HG02852 (cell line): ENCODE measurements at regions not wholly inside any gene's neighbourhood (a gene's known extent, or its start where the extent isn't known, plus 50 kb on each side); places are given as distances from the start of the nearest gene placed in this dataset.
A peak's percentile ranks its signal among the peaks of the same experiment; 100 is the strongest.

Experiments used
- ATAC-seq: cut with Tn5 transposase; IDR thresholded peaks from one replicate; pipeline ENCODE4 v1.9.1; 2021; ENCODE audit warnings: mild to moderate bottlenecking, moderate library complexity; ENCODE audit not compliant: unreplicated experiment

GRCh38 chr21:35361988-35362387 is 312.9 kb upstream of the RUNX1 start:
- ATAC-seq = no peak

- ATAC-seq = no peak
Measured at GRCh38 chr21:35360870-35361570, 311.9 kb upstream of the RUNX1 start.

GRCh38 chr21:35359076-35359475 is 310.0 kb upstream of the RUNX1 start:
- no peak for ATAC-seq

- no peak for ATAC-seq
Measured at GRCh38 chr21:35358008-35358407, 308.9 kb upstream of the RUNX1 start.

GRCh38 chr21:35357041-35357780 is 308.1 kb upstream of the RUNX1 start:
- ATAC-seq = no peak

DNA sequence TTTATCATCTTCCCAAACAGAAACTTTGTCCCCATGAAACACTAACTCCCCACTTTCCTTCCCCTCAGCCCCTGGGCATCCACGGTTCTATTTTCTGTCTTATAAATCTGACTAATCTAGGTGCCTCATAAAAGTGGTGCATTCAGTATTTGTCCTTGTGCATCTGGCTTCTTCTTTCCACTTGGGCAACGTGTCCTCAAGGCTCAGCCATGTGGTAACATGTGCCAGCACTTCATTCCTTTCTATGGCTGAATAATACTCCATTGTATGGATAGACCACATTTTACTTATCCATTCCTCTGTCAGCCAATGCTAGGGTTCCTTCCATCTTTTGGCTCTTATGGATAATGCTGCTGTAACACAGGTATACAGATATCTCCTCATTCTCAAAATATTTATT is 305.0 kb upstream of the RUNX1 start:
- ATAC-seq = no peak

- no peak for ATAC-seq
Measured at GRCh38 chr21:35352793-35353192, 303.7 kb upstream of the RUNX1 start.

DNA sequence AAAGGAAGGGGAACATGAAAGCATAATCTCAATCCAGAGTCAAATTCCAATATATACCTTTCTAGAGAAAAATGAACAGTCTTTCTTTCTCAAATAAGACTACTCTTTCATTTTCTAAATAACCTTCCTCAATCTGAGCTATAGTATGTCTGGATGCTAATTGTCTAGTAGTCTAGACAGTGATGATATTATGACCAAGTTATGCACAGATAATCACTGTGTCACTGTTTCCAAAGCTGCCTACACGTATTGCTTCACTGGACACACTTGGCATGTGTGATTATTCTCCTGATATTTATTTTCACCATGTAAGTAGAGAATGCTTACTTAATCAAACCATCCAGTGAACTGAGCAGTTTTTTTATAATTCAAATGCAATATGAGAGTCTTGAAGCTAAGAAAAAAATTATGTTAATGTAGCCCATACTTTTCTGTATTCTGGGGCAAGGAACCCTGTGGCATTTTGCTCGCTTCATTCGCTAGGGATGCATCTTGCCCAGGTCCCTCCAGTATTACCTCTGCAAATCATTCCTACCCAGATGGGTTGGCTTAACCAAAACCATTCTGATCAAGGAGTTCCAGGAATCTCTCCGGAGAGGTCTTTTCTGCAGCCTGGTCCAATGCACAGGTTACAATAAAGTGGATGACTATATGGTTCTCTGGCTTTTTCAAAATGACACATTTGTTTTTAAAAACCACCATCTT is 303.1 kb upstream of the RUNX1 start:
- no peak for ATAC-seq

DNA sequence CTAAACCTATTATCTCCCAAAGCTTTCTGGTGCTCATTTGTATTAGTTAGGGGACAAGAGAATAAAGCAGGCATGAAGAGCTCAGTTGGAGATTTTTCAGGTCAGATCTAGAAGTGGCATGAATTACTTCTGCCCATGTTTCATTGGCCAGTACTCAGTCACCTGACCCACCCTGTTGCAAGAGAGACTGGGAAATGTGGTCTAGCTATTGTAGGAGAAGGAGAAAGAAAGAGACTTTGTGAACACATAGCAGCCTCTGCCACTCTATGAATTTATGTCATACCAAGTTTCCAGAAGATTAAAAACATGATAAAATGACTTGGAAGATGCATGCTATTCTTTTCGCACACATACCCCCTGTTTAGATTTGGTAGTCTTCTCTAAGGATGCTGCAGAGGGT is 302.3 kb upstream of the RUNX1 start:
- no peak for ATAC-seq

DNA sequence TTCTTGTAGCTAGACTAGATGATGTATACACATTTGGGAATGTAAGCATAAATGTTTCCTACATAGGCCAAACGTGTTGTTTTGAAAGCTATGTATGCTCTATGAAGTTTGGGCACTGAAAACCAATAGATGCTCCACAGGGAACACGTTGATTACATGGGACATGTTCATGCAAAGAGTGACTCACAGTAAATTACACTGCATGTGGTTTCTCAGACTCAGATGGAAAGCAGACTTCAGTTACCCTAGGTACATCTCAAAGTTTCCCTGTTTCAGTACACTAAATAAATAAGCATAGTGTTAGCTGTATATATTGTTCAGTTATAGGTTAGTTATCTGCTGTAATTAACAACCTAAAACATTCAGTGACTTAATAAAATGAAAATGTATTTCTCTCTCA is 301.9 kb upstream of the RUNX1 start:
- ATAC-seq = no peak

- no peak for ATAC-seq
Measured at GRCh38 chr21:35349376-35350080, 300.4 kb upstream of the RUNX1 start.

- no peak for ATAC-seq
Measured at GRCh38 chr21:35348686-35349085, 299.6 kb upstream of the RUNX1 start.

DNA sequence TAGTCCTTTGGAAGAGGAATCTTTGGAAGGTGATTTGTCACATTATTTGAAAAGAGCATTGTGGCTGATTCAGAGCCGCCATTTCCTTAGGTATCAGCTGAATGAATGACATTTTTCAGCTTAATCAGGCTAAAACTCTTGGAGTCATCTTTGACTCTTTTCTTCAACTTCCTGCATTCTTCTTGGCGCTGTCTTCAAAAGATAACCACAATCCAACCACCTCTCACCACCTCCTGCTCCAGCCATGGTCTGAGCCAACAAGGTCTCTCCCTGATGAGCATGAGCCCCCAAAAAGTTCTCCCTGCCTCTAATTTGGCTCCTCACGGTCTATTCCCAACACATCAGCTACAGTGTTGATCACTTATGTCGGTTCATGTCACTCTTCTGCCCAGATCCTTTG is 297.6 kb upstream of the RUNX1 start:
- no peak for ATAC-seq

DNA sequence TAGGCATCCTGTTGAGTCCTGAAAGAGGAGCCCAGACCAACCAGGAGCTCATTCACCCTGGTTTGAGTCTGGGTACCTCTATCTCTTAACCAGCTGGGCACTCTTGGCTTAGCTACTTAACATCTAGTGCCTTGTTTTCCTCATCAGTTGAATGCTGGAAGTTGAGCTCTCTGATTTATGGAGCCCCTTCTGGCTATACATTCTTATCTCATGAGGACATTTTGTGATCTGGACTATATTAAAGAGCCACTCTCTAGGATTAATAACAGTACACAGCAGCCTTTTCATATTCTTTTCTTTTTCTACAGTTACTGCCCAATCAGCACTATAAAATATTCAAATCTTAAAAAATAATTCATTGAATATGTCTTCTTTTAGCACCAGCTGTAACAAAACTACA is 296.9 kb upstream of the RUNX1 start:
- ATAC-seq = no peak

DNA sequence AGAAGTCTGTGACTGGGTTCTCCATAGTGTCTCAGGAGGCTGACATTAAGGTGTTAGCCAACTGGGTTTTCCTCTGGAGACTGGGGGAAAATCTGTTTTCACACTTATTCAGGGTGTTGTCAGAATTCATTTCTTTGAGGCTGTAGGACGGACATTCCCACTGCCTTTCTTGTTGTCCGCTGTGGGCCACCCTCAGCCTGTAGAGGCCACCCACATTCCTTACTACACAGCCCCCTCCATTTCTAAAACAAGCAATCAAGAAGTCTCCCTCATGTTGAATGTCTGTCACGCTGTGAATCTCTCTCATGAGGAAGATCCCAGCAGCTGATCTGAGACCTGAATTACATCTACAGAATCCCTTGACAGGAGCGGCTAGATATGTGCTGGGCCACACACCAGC is 295.5 kb upstream of the RUNX1 start:
- ATAC-seq = no peak

GRCh38 chr21:35343046-35343819 is 294.1 kb upstream of the RUNX1 start:
- ATAC-seq = no peak

GRCh38 chr21:35342440-35342839 is 293.3 kb upstream of the RUNX1 start:
- ATAC-seq = peak; percentile 75

GRCh38 chr21:35340273-35340672 is 291.2 kb upstream of the RUNX1 start:
- ATAC-seq = no peak

DNA sequence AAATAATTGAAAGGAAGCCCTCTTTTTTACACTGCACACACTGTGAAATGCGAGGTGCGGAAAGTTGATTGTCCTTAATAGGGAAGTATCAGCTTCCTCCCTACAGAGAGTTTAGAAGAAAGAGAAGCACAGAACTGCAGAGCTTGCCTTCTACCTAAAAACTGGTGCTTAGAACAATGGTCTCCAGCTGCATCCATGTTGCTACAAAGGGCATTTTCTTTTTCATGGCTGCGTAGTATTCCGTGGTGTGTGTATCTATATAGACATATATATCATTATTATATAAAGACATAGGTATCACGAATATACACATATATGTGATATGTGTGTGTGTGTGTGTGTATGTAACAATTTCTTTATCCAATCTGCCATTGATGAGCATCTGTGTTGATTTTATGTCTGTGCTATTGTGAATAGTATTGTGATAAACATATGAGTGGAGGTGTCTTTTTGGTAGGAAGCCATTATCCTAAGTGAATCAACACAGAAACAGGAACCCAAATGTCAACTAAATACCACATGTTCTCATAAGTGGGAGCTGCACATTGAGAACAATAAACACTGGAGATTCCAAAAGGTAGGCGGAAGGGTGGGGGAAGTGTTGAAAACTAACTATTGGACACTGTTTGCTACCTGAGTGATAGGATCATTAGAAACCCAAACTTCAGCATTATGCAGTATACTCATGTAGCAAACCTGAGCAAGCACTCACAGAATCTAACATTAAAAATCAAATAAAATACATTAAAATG is 290.0 kb upstream of the RUNX1 start:
- no peak for ATAC-seq

DNA sequence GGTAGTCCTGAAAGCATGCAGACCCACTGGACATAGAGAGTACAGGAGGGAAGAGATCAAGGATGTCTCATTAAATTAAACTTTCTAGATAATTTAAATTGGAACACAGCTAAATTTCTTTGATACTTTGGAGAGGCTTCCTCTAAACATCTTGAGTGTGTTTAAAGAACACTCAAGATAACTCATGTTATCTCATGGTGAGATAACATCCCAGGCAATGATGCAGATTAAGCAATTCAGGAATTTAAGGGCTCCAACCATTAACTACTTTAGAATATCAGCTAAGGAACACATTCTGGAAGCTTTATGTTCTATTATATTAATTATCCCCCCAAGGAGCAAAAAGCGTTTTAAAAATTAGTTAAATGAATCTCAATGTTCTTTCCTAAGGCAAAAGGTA is 289.2 kb upstream of the RUNX1 start:
- ATAC-seq = no peak
